ENCODE measurements at regions not wholly inside any gene's neighbourhood (a gene's known extent, or its start where the extent isn't known, plus 50 kb on each side); places are given as distances from the start of the nearest gene placed in this dataset.

DNA sequence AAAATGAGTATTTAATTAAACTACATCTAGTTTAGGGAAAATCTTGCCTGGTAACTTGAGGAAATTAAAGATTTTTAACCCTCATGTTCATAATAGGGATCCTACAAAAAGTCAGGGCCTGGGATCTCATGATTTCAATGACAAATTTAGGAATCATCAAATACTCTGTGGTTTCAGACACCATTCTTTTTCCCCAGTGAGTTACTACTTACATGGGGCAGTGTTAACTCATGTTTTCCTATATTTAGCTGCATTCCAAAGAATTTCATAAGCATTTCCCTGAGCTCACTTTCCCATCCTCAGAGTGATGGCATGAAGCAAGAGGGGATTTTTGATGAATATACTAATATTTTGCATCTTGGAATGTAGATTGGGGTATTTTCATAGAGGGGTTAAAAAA, 321.7 kb downstream of the CENPW start:
- H3K27ac ChIP-seq (replicated peaks) = no peak overlapping the region
- no peak overlapping the region for H3K4me3 ChIP-seq
- H3K9me3 ChIP-seq (replicated peaks) = no peaks in the 10 kb centered on the region
- TF ChIP-seq CTCF (IDR thresholded peaks at IDR 0.05; ENCODE audit: borderline replicate concordance) = no peak
- intact Hi-C loops (cut with micrococcal nuclease) = no loop called here
- no peaks in the 10 kb centered on the region for H3K27me3 ChIP-seq (ENCODE audit: low read depth)
- no peaks in the 10 kb centered on the region for H3K36me3 ChIP-seq
- H3K4me1 ChIP-seq = no peaks in the 10 kb centered on the region
- no peak for DNase-seq

DNA sequence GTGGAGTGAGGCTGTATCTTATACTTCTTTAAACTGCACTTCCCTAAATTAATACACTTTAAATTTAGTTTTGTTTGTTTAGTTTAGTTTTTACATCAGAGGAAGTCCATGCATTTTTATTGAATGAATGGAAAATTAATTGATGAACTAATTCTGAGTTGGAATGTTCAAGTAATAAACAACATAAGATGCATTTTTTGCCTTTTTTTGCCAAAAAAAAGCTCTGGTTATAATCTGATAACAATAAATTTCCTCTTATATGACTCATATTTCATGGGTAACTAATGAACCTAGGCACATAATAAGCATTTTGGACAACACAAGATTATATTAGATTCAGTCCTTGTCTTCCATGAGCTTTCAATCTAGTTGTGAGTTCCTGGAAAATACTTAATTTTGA, 323.1 kb downstream of the CENPW start:
- H3K27ac ChIP-seq (replicated peaks) = no peak overlapping the region
- intact Hi-C loops (cut with micrococcal nuclease) = no loop called here

DNA sequence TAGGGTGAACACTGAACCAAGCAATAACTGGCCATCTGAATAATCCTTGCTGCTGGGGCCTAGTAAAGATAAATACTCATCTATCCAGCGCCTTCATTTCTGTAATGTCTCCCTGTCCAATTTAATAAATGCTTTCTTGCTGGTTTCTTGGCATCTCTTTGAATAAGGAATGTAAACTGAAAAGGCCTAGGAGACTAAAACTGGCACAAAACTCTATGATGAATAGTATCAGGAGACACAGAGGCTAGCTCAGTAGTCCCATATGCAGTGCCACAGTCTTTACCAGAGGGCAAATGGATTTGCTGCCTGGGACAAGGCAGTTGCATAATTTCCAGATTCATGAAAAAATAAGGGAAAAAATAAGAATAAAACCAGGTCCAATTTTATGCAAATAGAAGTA, 324.4 kb downstream of the CENPW start:
- no peaks in the 10 kb centered on the region for H3K4me1 ChIP-seq

More for the DNA sequence above, 323.1 kb downstream of the CENPW start:
- no peak for TF ChIP-seq CTCF (IDR thresholded peaks at IDR 0.05; ENCODE audit: borderline replicate concordance)
- Histone ChIP-seq H3K27me3 (ENCODE audit: low read depth) (no peaks in the 10 kb centered on the region), H3K9me3 (replicated peaks) (no peaks in the 10 kb centered on the region), H3K4me1 (no peaks in the 10 kb centered on the region), H3K36me3 (no peaks in the 10 kb centered on the region), H3K4me3 (no peak overlapping the region)
- no peak for DNase-seq

GRCh38 chr6:126665551-126665950, 325.6 kb downstream of the CENPW start:
- intact Hi-C loops (cut with micrococcal nuclease) = no loop called here
- Histone ChIP-seq H3K4me1 (no peaks in the 10 kb centered on the region), H3K4me3 (no peak overlapping the region), H3K36me3 (no peaks in the 10 kb centered on the region), H3K9me3 (replicated peaks) (peaks cover 15% of the 10 kb centered on the region), H3K27me3 (ENCODE audit: low read depth) (no peaks in the 10 kb centered on the region), H3K27ac (replicated peaks) (no peak overlapping the region)
- TF ChIP-seq CTCF (IDR thresholded peaks at IDR 0.05; ENCODE audit: borderline replicate concordance) = no peak
- no peak for DNase-seq

More for the DNA sequence above, 324.4 kb downstream of the CENPW start:
- Histone ChIP-seq H3K36me3 (no peaks in the 10 kb centered on the region), H3K27ac (replicated peaks) (no peak overlapping the region), H3K4me3 (no peak overlapping the region), H3K9me3 (replicated peaks) (peaks cover 2% of the 10 kb centered on the region), H3K27me3 (ENCODE audit: low read depth) (no peaks in the 10 kb centered on the region)
- no peak for TF ChIP-seq CTCF (IDR thresholded peaks at IDR 0.05; ENCODE audit: borderline replicate concordance)
- intact Hi-C loops (cut with micrococcal nuclease) = no loop called here
- no peak for DNase-seq

DNA sequence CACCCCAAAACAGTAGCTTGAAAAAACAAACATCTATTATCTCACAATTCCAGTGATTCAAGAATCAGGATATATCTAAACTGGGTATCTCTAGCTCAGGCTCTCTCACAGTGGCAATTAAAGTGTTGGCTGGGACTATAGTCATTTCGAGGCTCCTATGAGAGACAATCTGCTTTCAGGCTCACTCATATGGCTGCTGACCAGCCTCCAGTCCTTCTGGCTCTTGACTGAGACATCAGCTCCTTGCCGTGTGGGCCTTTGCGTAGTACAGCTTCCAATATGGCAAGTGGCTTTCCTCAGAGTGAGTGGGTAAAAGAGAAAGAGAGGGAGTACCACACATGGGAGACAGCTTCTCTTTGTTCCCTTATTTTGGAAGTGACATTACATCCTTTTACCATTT, 327.2 kb downstream of the CENPW start:
- no peak for TF ChIP-seq CTCF (IDR thresholded peaks at IDR 0.05; ENCODE audit: borderline replicate concordance)
- Histone ChIP-seq H3K27ac (replicated peaks) (no peak overlapping the region), H3K9me3 (replicated peaks) (peaks cover 15% of the 10 kb centered on the region), H3K36me3 (no peaks in the 10 kb centered on the region), H3K4me1 (no peaks in the 10 kb centered on the region), H3K27me3 (ENCODE audit: low read depth) (no peaks in the 10 kb centered on the region), H3K4me3 (no peak overlapping the region)
- no peak for DNase-seq
- intact Hi-C loops (cut with micrococcal nuclease) = no loop called here

DNA sequence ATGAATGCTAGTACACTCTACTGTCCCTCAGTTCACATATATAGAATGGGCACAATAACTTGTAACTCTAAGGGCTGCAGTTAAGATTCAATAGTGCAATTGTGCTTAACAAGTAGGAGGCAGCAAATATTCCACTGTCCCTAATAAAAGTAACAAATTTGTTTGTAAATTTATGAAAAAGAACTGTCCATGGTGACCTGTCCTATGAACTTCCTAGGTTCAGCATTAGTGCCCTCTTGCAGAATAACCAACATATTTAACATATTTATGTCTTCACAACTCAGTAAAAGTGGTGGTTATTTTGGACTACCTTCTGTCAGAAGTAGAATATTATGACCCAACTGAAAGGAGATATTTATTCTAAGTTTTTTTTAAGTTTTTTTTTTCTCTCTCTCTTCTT, 327.8 kb downstream of the CENPW start:
- no peak for DNase-seq
- Histone ChIP-seq H3K4me3 (no peak overlapping the region), H3K27ac (replicated peaks) (no peak overlapping the region), H3K4me1 (no peaks in the 10 kb centered on the region), H3K9me3 (replicated peaks) (peaks cover 15% of the 10 kb centered on the region), H3K36me3 (no peaks in the 10 kb centered on the region), H3K27me3 (ENCODE audit: low read depth) (no peaks in the 10 kb centered on the region)
- intact Hi-C loops (cut with micrococcal nuclease) = no loop called here
- no peak for TF ChIP-seq CTCF (IDR thresholded peaks at IDR 0.05; ENCODE audit: borderline replicate concordance)

Measured in left ventricle myocardium inferior (tissue), 1 donor.